ENCODE measurements at regions not wholly inside any gene's neighbourhood (a gene's known extent, or its start where the extent isn't known, plus 50 kb on each side); places are given as distances from the start of the nearest gene placed in this dataset.

DNA sequence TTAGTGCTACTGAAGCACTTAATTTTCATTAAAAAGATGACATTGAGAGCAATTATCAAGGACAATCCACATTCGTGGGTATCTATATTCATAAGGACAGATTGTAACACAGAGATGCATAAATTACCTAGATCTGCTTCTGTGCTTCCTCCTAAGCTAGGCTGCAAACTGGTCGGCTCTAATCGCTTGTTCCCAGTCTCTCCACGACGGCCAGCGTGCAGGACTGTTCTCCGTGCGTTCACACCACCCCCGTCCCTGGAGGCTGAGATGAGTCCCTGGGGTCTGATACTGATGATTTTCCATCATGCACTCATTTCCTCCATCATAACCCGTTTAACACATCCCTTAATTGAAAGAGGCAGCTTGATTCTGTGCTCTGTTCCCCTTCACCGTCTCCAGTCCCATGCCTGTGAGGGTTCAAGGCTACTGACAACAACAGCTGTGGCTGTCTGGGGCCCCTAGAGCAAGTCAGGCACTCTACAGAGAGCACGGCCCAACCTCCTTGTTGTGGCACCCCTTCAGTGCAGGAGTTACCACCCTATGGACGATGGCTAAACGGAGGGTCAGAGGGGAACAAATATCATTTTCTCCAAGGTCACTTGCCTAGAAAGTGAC is 469.6 kb downstream of the NPHP4 start:
- TF ChIP-seq, protein P1, sequence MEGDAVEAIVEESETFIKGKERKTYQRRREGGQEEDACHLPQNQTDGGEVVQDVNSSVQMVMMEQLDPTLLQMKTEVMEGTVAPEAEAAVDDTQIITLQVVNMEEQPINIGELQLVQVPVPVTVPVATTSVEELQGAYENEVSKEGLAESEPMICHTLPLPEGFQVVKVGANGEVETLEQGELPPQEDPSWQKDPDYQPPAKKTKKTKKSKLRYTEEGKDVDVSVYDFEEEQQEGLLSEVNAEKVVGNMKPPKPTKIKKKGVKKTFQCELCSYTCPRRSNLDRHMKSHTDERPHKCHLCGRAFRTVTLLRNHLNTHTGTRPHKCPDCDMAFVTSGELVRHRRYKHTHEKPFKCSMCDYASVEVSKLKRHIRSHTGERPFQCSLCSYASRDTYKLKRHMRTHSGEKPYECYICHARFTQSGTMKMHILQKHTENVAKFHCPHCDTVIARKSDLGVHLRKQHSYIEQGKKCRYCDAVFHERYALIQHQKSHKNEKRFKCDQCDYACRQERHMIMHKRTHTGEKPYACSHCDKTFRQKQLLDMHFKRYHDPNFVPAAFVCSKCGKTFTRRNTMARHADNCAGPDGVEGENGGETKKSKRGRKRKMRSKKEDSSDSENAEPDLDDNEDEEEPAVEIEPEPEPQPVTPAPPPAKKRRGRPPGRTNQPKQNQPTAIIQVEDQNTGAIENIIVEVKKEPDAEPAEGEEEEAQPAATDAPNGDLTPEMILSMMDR (IDR thresholded peaks at IDR 0.05) = no peak
- ATAC-seq (ENCODE audit: low FRiP score) (no peak), DNase-seq (ENCODE audit: low spot score) (no peak)

DNA sequence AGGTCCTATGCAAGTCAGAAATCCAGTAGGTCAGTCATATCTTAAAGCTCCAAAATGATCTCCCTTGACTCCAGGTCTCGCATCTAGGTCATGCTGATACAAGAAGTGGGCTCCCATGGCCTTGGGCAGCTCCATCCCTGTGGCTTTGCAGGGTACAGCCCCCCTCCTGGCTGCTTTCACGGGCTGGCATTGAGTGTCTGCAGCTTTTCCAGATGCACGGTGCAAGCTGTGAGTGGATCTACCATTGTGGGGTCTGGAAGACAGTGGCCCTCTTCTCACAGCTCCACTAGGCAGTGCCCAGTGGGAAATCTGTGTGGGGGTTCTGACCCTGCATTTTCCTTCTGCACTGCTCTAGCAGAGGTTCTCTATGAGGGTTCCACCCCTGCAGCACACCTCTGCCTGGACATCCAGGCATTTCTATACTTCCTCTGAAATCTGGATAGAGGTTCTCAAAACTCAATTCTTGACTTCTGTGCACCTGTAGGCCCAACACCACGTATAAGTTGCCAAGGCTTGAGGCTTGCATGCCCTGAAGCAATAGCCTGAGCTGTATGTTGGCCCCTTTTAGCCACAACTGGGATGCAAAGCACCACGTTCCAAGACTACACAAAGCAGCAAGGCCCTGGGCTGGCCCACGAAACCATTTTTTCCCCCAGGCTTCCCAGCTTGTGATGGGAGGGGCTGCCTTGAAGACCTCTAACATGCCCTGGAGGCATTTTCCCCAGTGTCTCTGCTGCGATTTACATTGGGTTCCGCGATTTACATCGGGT is 472.7 kb downstream of the NPHP4 start:
- ATAC-seq (ENCODE audit: low FRiP score) = no peak
- DNase-seq (ENCODE audit: low spot score) = no peak
- TF ChIP-seq, protein P1 (IDR thresholded peaks at IDR 0.05) = no peak

DNA sequence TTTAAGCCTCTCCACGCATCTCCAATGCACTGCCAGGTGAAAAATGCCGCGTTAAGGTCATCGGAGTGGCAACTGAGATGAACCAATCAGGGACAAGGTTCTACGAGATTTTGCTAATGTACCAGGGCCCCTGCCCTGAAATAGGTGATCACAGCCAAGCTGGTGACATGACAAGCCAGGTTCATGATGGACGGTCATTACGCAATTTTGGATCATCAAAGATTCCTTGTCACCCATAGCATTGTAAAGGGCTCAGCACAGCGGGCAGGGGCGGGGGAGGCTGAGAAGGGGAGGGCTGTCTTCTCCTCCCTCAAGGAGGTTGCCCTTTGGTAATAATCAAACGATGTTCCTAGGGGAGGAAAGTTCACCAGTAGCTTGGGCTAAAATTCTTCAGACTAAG is 475.5 kb downstream of the NPHP4 start:
- ATAC-seq (ENCODE audit: low FRiP score) (no peak), DNase-seq (ENCODE audit: low spot score) (no peak)
- TF ChIP-seq, protein P1 (IDR thresholded peaks at IDR 0.05) = no peak

DNA sequence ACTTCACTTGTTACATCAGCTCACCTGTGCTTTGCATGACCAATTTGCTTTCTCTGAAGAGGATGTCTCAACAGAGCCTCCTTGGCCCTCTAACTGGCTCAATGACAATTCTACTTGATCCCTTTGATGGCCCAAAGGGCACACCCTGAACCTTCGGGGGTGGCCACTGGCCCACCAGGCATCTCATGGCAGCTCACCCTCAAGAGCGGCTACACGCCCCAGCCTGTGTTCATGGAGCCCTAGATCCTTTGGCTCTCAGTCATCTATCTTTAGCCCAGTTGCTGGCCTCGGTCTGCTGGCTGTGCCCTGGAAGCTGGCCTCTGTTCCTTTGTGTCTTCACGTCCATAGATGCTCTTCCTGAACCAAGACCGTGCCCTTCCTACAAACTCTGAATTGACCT is 476.7 kb downstream of the NPHP4 start:
- DNase-seq (ENCODE audit: low spot score) (no peak), ATAC-seq (ENCODE audit: low FRiP score) (no peak)
- TF ChIP-seq, protein P1 (IDR thresholded peaks at IDR 0.05) = no peak

DNA sequence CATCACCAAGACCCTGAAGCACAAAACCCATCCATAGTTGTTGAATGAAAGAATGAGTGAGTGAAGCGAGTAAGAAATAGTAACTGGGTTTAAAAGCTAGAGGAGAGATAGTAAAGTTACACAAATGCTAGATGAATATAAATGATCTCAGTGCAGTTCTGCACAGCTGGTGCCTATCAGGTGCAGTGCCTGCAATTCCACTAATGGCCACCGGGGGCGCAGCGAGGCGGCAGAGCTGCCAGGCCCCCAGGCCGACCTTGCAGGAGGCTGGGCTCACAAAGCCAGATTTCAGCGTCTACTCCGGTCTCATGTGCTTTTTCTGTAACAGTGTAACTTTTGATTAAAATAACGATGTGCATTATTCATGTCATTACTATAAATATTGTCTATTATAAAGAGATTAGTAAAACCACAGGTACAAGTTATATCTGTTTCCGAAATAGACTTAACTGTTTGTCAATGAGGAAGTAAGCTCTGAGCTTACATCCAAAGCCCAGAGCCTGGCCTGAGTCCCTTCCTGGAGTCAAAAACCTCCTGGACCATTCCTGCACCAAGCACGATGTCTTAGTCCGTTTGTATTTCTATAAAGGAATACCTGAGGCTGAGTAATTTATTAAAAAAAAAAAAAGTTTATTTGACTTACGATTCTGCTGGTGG is 477.6 kb downstream of the NPHP4 start:
- no peak for ATAC-seq (ENCODE audit: low FRiP score)
- peak; percentile 56 for DNase-seq (ENCODE audit: low spot score)
- TF ChIP-seq, protein P1 (IDR thresholded peaks at IDR 0.05) = peak in 2 of 3 donors; percentile 86 to 93

DNA sequence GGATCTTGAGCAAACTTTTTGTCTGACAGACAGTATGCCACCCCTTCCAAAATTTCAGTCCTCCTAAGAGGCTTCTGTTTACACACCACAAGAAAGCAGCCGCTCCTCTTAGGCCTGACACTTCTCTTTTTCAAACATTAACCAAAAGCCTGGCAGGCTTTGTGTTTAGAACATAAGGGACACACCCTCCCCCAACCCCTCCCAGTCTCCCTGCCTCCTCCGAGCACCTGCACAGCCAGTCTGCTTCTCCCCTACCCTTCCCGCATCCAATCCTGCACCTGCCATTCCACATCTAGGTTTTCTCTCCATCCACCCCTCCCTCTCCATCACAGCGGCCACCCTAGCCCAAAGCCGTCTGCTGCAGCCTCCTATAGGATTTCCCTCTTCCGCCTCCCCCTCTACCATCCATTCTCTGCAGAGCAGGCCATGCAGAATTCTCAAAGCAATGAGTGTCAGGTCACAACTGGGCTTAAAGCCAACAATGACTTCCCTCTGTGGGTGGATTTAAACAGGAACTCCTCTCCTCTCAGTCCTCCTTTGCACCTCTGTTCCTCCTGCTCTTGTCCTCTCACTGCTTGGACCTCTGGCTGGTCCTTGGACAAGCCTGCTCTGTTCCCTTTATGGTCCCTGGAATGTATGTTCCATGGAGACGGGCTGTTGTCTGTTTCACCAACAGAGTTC is 478.2 kb downstream of the NPHP4 start:
- DNase-seq (ENCODE audit: low spot score) (no peak), ATAC-seq (ENCODE audit: low FRiP score) (no peak)
- TF ChIP-seq, protein P1 (IDR thresholded peaks at IDR 0.05) = no peak

Data from omental fat pad (tissue), 3 donors.